ENCODE measurements at regions not wholly inside any gene's neighbourhood (a gene's known extent, or its start where the extent isn't known, plus 50 kb on each side); places are given as distances from the start of the nearest gene placed in this dataset.

- H3K27ac ChIP-seq (ENCODE audit: low read depth, low read length): no peak overlapping the region
- FAIRE-seq (no peak), DNase-seq (ENCODE audit: low read depth in 1 of 2, low spot score in 2 of 2) (no peak)
- no peaks in the 10 kb centered on the region for H3K23me2 ChIP-seq (ENCODE audit: low read depth, low read length)
- H3K18ac ChIP-seq (ENCODE audit: extremely low read depth, low read length): no peak overlapping the region
- 100% methylated on average over 1 of the region's 1 CpG; no CpG with 5 or more reads in 1 of the 2 experiments for WGBS, 2 experiments (ENCODE audit: extremely low coverage in 1 of 2, insufficient coverage in 1 of 2, insufficient read length in 1 of 2, insufficient replicate concordance in 2 of 2, low coverage in 1 of 2, low lambda C conversion rate in 2 of 2, missing lambda C conversion rate in 1 of 2)
- H3K9ac ChIP-seq (replicated peaks in 1 of 4; ENCODE audit: extremely low read depth in 1 of 4, low read depth in 3 of 4, low read length in 3 of 4): no peak overlapping the region
- H4K91ac ChIP-seq (replicated peaks; ENCODE audit: insufficient read length, low read length): no peak overlapping the region
- H3K79me2 ChIP-seq (ENCODE audit: control insufficient read depth in 1 of 2, insufficient read depth in 2 of 2, low read length in 2 of 2): no peaks in the 10 kb centered on the region
- no peaks in the 10 kb centered on the region for H4K20me1 ChIP-seq (replicated peaks in 1 of 2; ENCODE audit: control insufficient read depth in 1 of 2, insufficient read depth in 2 of 2, low read length in 2 of 2)
- no peak overlapping the region for H2BK12ac ChIP-seq (ENCODE audit: low read depth, low read length)
- H3K79me1 ChIP-seq (ENCODE audit: low read depth, low read length): no peaks in the 10 kb centered on the region
- H2BK15ac ChIP-seq (ENCODE audit: low read length): no peak overlapping the region
- no peak overlapping the region for H2BK120ac ChIP-seq (replicated peaks; ENCODE audit: low read depth, low read length)
- H4K5ac ChIP-seq (ENCODE audit: insufficient read length, low read depth, low read length): no peak overlapping the region
- no peaks in the 10 kb centered on the region for H3K4me1 ChIP-seq (replicated peaks in 1 of 4; ENCODE audit: control insufficient read depth in 3 of 4, insufficient read depth in 4 of 4, low read length in 3 of 4)
- no peak overlapping the region for H3K4ac ChIP-seq (replicated peaks; ENCODE audit: insufficient read length, low read depth, low read length)
- no peak overlapping the region for H2BK5ac ChIP-seq (ENCODE audit: low read depth, low read length)
- ChIA-PET POLR2A (ENCODE audit: partially characterized antibody) (interaction anchor here (0.6 kb wide), 1 partner anchor 123 kb away, joined by 3 read pairs; no protein-coding TSS in a partner anchor), CTCF (ENCODE audit: partially characterized antibody) (no interaction called here)
- no peak overlapping the region for H3K23ac ChIP-seq (ENCODE audit: insufficient read length)
- H3K14ac ChIP-seq (ENCODE audit: insufficient read length): no peak overlapping the region
- no peaks in the 10 kb centered on the region for H3K27me3 ChIP-seq (replicated peaks in 1 of 4; ENCODE audit: control insufficient read depth in 3 of 4, extremely low read depth in 1 of 4, insufficient read depth in 3 of 4, low read length in 3 of 4)
- no peak overlapping the region for H4K8ac ChIP-seq (ENCODE audit: extremely low read depth, insufficient read depth, low read length)
- no peak overlapping the region for H3K4me3 ChIP-seq (ENCODE audit: extremely low read depth in 1 of 4, insufficient read depth in 2 of 4, low read depth in 3 of 4, low read length in 4 of 4)
- no peak overlapping the region for H2BK20ac ChIP-seq (ENCODE audit: low read length)
- H2AFZ ChIP-seq (ENCODE audit: low read length): no peak overlapping the region
- no peak overlapping the region for H3K56ac ChIP-seq (replicated peaks; ENCODE audit: insufficient read length, low read depth, low read length)
- H3K9me3 ChIP-seq (ENCODE audit: insufficient read depth in 2 of 2, low read depth in 1 of 2, low read length in 1 of 2): no peaks in the 10 kb centered on the region
- no peaks in the 10 kb centered on the region for H3K36me3 ChIP-seq (ENCODE audit: control insufficient read depth in 2 of 4, insufficient read depth in 4 of 4, low read length in 3 of 4)
- H3K4me2 ChIP-seq (ENCODE audit: insufficient read depth in 1 of 2, low read depth in 2 of 2, low read length in 2 of 2): no peak overlapping the region
- no peak overlapping the region for H2AK5ac ChIP-seq (ENCODE audit: low read depth, low read length)
- TF ChIP-seq JUN (IDR thresholded peaks at IDR 0.05; ENCODE audit: low read depth, low read length) (no peak), NRF1 (IDR thresholded peaks at IDR 0.05; ENCODE audit: low read depth, low read length) (no peak), TBP (IDR thresholded peaks at IDR 0.05; ENCODE audit: low read depth, low read length) (no peak), HDAC2 (IDR thresholded peaks at IDR 0.05; ENCODE audit: borderline replicate concordance in 1 of 2, low read depth in 2 of 2, low read length in 2 of 2) (no peak), EP300 (IDR thresholded peaks at IDR 0.05; ENCODE audit: borderline replicate concordance in 1 of 2, low read depth in 2 of 2, low read length in 2 of 2) (no peak), EZH2 (IDR thresholded peaks at IDR 0.05; ENCODE audit: low read depth, low read length, severe bottlenecking) (no peak), TAF7 (optimal IDR thresholded peaks at IDR 0.05; ENCODE audit: borderline replicate concordance, low read depth, low read length) (no peak), USF2 (IDR thresholded peaks at IDR 0.05; ENCODE audit: low read length) (no peak), KDM4A (IDR thresholded peaks at IDR 0.05; ENCODE audit: low read depth, low read length, severe bottlenecking) (no peak), HDAC6 (IDR thresholded peaks at IDR 0.05; ENCODE audit: low read depth, low read length) (no peak), CEBPB (IDR thresholded peaks at IDR 0.05; ENCODE audit: low read depth, low read length) (no peak), NANOG (IDR thresholded peaks at IDR 0.05; ENCODE audit: insufficient read depth, low read depth, low read length, poor library complexity, severe bottlenecking) (no peak), BACH1 (IDR thresholded peaks at IDR 0.05; ENCODE audit: low read length) (no peak)
Measured at GRCh38 chr7:46089281-46089680, 168.2 kb upstream of the IGFBP3 start.

Data from H1 (cell line).